Mammary epithelial cell (primary cell): ENCODE measurements at regions not wholly inside any gene's neighbourhood (a gene's known extent, or its start where the extent isn't known, plus 50 kb on each side); places are given as distances from the start of the nearest gene placed in this dataset.

Experiments
- CTCF ChIP-seq, 2 donors: IDR thresholded peaks in 1 of 2; conservative IDR thresholded peaks in 1 of 2; 2 replicates each; pipeline ENCODE4 v1.5.1; 2011 to 2012; ENCODE audit warnings: inconsistent platforms in 2 of 2, low read length in 2 of 2, mild to moderate bottlenecking in 2 of 2, control low read depth in 1 of 2, low read depth in 1 of 2; ENCODE audit not compliant: insufficient read depth in 1 of 2; ENCODE audit errors: extremely low read depth in 1 of 2
- EZH2 ChIP-seq: IDR thresholded peaks from 2 replicates; pipeline ENCODE4 v1.6.1; 2012; ENCODE audit warnings: low read length, inconsistent platforms, borderline replicate concordance

- TF ChIP-seq CTCF (conservative IDR thresholded peaks at IDR 0.05 in 1 of 2, IDR thresholded peaks at IDR 0.05 in 1 of 2; ENCODE audit: extremely low read depth in 1 of 2, insufficient read depth in 1 of 2, low read depth in 1 of 2, low read length in 2 of 2) (no peak), EZH2 (no peak)
Measured at GRCh38 chr20:57104651-57105204, 161.7 kb downstream of the BMP7 start.
